ENCODE measurements at regions not wholly inside any gene's neighbourhood (a gene's known extent, or its start where the extent isn't known, plus 50 kb on each side); places are given as distances from the start of the nearest gene placed in this dataset.
"Not testable (repeated sequence)": the region's sequence is repeated elsewhere in the genome, so short reads cannot be mapped to it uniquely, and the experiment has no call there.

GRCh38 chr20:29306390-29307072, 1950.9 kb upstream of the DEFB115 start:
- no peak overlapping the region for H3K4me3 ChIP-seq (ENCODE audit: low read depth, low read length)
- CTCF ChIA-PET = no interaction called here
- POLR2A ChIA-PET = no interaction called here
- no peaks in the 10 kb centered on the region for H3K36me3 ChIP-seq (ENCODE audit: control insufficient read depth, insufficient read depth, low read length)
- DNase-seq (ENCODE audit: low read depth) = no peak
- no peak for TF ChIP-seq CTCF (IDR thresholded peaks at IDR 0.05; ENCODE audit: insufficient read depth, low read depth, low read length)
- H3K27me3 ChIP-seq (ENCODE audit: control insufficient read depth, insufficient read depth, low read length) = no peaks in the 10 kb centered on the region

- POLR2A ChIA-PET; DNase-seq (ENCODE audit: low read depth); CTCF ChIA-PET: not testable (repeated sequence)
These were observed 1950.0 kb upstream of the DEFB115 start for GRCh38 chr20:29307484-29307883.

GRCh38 chr20:29308956-29309355, 1948.5 kb upstream of the DEFB115 start:
- POLR2A ChIA-PET; DNase-seq (ENCODE audit: low read depth); H3K27me3 ChIP-seq (ENCODE audit: control insufficient read depth, insufficient read depth, low read length); H3K4me3 ChIP-seq (ENCODE audit: low read depth, low read length); CTCF ChIA-PET; H3K36me3 ChIP-seq (ENCODE audit: control insufficient read depth, insufficient read depth, low read length): not testable (repeated sequence)

More at GRCh38 chr20:29307484-29307883, 1950.0 kb upstream of the DEFB115 start:
- not testable (repeated sequence) for H3K4me3 ChIP-seq (ENCODE audit: low read depth, low read length); H3K36me3 ChIP-seq (ENCODE audit: control insufficient read depth, insufficient read depth, low read length); H3K27me3 ChIP-seq (ENCODE audit: control insufficient read depth, insufficient read depth, low read length)

GRCh38 chr20:29309481-29309880, 1948.0 kb upstream of the DEFB115 start:
- DNase-seq (ENCODE audit: low read depth); CTCF ChIA-PET; H3K36me3 ChIP-seq (ENCODE audit: control insufficient read depth, insufficient read depth, low read length); H3K4me3 ChIP-seq (ENCODE audit: low read depth, low read length); POLR2A ChIA-PET; H3K27me3 ChIP-seq (ENCODE audit: control insufficient read depth, insufficient read depth, low read length): not testable (repeated sequence)

- CTCF ChIA-PET; H3K27me3 ChIP-seq (ENCODE audit: control insufficient read depth, insufficient read depth, low read length); H3K36me3 ChIP-seq (ENCODE audit: control insufficient read depth, insufficient read depth, low read length); DNase-seq (ENCODE audit: low read depth); H3K4me3 ChIP-seq (ENCODE audit: low read depth, low read length); POLR2A ChIA-PET: not testable (repeated sequence)
These were observed 1946.4 kb upstream of the DEFB115 start for GRCh38 chr20:29311046-29311445.

- H3K4me3 ChIP-seq (ENCODE audit: low read depth, low read length); POLR2A ChIA-PET; DNase-seq (ENCODE audit: low read depth); H3K36me3 ChIP-seq (ENCODE audit: control insufficient read depth, insufficient read depth, low read length); H3K27me3 ChIP-seq (ENCODE audit: control insufficient read depth, insufficient read depth, low read length): not testable (repeated sequence)
- CTCF ChIA-PET = interaction anchor here (0.8 kb wide), 1 partner anchor 169 kb away, joined by 3 read pairs; no protein-coding TSS in a partner anchor
These were observed 1944.8 kb upstream of the DEFB115 start for GRCh38 chr20:29312679-29313078.

GRCh38 chr20:29313481-29313880, 1944.0 kb upstream of the DEFB115 start:
- CTCF ChIA-PET = no interaction called here

More at GRCh38 chr20:29313481-29313880, 1944.0 kb upstream of the DEFB115 start:
- DNase-seq (ENCODE audit: low read depth) = no peak
- POLR2A ChIA-PET = no interaction called here
- TF ChIP-seq CTCF (IDR thresholded peaks at IDR 0.05; ENCODE audit: insufficient read depth, low read depth, low read length) = no peak
- no peaks in the 10 kb centered on the region for H3K27me3 ChIP-seq (ENCODE audit: control insufficient read depth, insufficient read depth, low read length)
- H3K36me3 ChIP-seq (ENCODE audit: control insufficient read depth, insufficient read depth, low read length) = no peaks in the 10 kb centered on the region
- H3K4me3 ChIP-seq (ENCODE audit: low read depth, low read length) = no peak overlapping the region
